ENCODE measurements at regions not wholly inside any gene's neighbourhood (a gene's known extent, or its start where the extent isn't known, plus 50 kb on each side); places are given as distances from the start of the nearest gene placed in this dataset.
A peak's percentile ranks its signal among the peaks of the same experiment; 100 is the strongest.

- CTCF ChIA-PET = interaction anchor here (0.6 kb wide), 1 partner anchor 20 kb away, joined by 4 read pairs; no protein-coding TSS in a partner anchor
- POLR2A ChIA-PET = no interaction called here
- TF ChIP-seq, protein P1, sequence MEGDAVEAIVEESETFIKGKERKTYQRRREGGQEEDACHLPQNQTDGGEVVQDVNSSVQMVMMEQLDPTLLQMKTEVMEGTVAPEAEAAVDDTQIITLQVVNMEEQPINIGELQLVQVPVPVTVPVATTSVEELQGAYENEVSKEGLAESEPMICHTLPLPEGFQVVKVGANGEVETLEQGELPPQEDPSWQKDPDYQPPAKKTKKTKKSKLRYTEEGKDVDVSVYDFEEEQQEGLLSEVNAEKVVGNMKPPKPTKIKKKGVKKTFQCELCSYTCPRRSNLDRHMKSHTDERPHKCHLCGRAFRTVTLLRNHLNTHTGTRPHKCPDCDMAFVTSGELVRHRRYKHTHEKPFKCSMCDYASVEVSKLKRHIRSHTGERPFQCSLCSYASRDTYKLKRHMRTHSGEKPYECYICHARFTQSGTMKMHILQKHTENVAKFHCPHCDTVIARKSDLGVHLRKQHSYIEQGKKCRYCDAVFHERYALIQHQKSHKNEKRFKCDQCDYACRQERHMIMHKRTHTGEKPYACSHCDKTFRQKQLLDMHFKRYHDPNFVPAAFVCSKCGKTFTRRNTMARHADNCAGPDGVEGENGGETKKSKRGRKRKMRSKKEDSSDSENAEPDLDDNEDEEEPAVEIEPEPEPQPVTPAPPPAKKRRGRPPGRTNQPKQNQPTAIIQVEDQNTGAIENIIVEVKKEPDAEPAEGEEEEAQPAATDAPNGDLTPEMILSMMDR (IDR thresholded peaks at IDR 0.05; ENCODE audit: unreplicated experiment) = no peak
- peak; percentile 24 for DNase-seq (ENCODE audit: unreplicated experiment)
- Mint-ChIP-seq H3K36me3 (ENCODE audit: insufficient read depth, unreplicated experiment) (no peaks in the 10 kb centered on the region), H3K4me1 (ENCODE audit: insufficient read depth, unreplicated experiment) (no peaks in the 10 kb centered on the region), H3K4me3 (ENCODE audit: unreplicated experiment) (no peak overlapping the region), H3K27ac (ENCODE audit: low read depth, unreplicated experiment) (no peak overlapping the region), H3K9me3 (ENCODE audit: unreplicated experiment) (no peaks in the 10 kb centered on the region), H3K27me3 (ENCODE audit: insufficient read depth, unreplicated experiment) (peaks cover 12% of the 10 kb centered on the region)
- intact Hi-C loops (cut with micrococcal nuclease) = no loop called here
- no TSS peak for BruUV-seq (replicated peaks)
Observed at GRCh38 chr10:78165617-78166016, 132.0 kb downstream of the RPS24 start.

DNA sequence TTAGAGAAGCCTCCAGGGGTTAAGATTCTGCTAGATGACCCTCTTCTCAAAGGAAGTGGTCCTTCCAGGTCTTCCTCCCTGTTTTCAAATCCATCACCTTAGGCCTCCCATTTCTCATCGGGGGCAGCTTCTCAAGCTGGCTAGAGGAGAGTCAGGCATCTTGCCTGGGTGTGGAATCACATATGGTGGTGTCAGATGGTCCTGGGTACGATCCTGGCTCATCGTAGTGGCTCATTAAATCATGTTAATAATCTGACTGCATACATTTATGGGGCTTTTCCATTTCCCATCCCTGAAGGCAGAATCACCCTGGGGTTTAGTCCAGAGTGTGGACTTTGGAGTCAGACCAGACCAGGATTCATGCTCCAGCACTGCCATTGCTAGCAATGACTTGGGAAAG is 132.6 kb downstream of the RPS24 start:
- H3K4me3 Mint-ChIP-seq (ENCODE audit: unreplicated experiment) = no peak overlapping the region
- no peak overlapping the region for H3K27ac Mint-ChIP-seq (ENCODE audit: low read depth, unreplicated experiment)
- CTCF ChIA-PET = no interaction called here
- H3K4me1 Mint-ChIP-seq (ENCODE audit: insufficient read depth, unreplicated experiment) = no peaks in the 10 kb centered on the region
- intact Hi-C loops (cut with micrococcal nuclease) = no loop called here
- no peak for DNase-seq (ENCODE audit: unreplicated experiment)
- H3K27me3 Mint-ChIP-seq (ENCODE audit: insufficient read depth, unreplicated experiment) = peaks cover 12% of the 10 kb centered on the region
- BruUV-seq (replicated peaks) = no TSS peak
- TF ChIP-seq, protein P1 (IDR thresholded peaks at IDR 0.05; ENCODE audit: unreplicated experiment) = no peak
- POLR2A ChIA-PET = interaction anchor here (0.6 kb wide), 1 partner anchor 15 kb away, joined by 3 read pairs; no protein-coding TSS in a partner anchor
- H3K36me3 Mint-ChIP-seq (ENCODE audit: insufficient read depth, unreplicated experiment) = no peaks in the 10 kb centered on the region
- no peaks in the 10 kb centered on the region for H3K9me3 Mint-ChIP-seq (ENCODE audit: unreplicated experiment)

DNA sequence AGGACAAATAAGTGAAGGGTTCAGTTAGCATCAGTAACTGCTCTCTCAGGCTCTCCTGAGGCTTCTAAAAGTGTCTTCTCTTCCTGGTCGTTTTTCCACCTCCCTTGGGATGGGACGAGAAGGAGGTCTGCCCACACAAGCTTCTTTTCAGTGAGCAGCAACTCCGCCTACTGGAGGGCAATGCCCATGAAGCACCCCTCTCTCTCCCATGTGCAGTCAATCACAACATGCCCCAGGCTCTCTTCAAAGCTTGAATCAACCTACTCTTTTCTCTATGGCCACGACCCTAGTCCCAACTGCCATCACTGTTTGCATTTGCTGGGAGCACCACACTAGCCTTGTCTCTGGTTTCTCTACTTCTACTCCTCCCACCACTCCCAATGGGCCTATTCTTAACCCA is 135.6 kb downstream of the RPS24 start:
- Mint-ChIP-seq H3K27ac (ENCODE audit: low read depth, unreplicated experiment) (no peak overlapping the region), H3K27me3 (ENCODE audit: insufficient read depth, unreplicated experiment) (peaks cover 18% of the 10 kb centered on the region), H3K4me3 (ENCODE audit: unreplicated experiment) (no peak overlapping the region), H3K4me1 (ENCODE audit: insufficient read depth, unreplicated experiment) (no peaks in the 10 kb centered on the region), H3K36me3 (ENCODE audit: insufficient read depth, unreplicated experiment) (no peaks in the 10 kb centered on the region), H3K9me3 (ENCODE audit: unreplicated experiment) (no peaks in the 10 kb centered on the region)
- CTCF ChIA-PET = no interaction called here
- BruUV-seq (replicated peaks) = no TSS peak
- no peak for DNase-seq (ENCODE audit: unreplicated experiment)
- intact Hi-C loops (cut with micrococcal nuclease) = no loop called here
- POLR2A ChIA-PET = no interaction called here
- TF ChIP-seq, protein P1 (IDR thresholded peaks at IDR 0.05; ENCODE audit: unreplicated experiment) = no peak

GRCh38 chr10:78170026-78170475 is 136.4 kb downstream of the RPS24 start:
- BruUV-seq (replicated peaks) = no TSS peak
- TF ChIP-seq, protein P1 (IDR thresholded peaks at IDR 0.05; ENCODE audit: unreplicated experiment) = no peak
- ChIA-PET POLR2A (no interaction called here), CTCF (no interaction called here)
- no peak overlapping the region for H3K27ac Mint-ChIP-seq (ENCODE audit: low read depth, unreplicated experiment)
- intact Hi-C loops (cut with micrococcal nuclease) = no loop called here
- H3K4me3 Mint-ChIP-seq (ENCODE audit: unreplicated experiment) = no peak overlapping the region
- H3K9me3 Mint-ChIP-seq (ENCODE audit: unreplicated experiment) = no peaks in the 10 kb centered on the region
- no peaks in the 10 kb centered on the region for H3K36me3 Mint-ChIP-seq (ENCODE audit: insufficient read depth, unreplicated experiment)
- peaks cover 26% of the 10 kb centered on the region for H3K27me3 Mint-ChIP-seq (ENCODE audit: insufficient read depth, unreplicated experiment)
- H3K4me1 Mint-ChIP-seq (ENCODE audit: insufficient read depth, unreplicated experiment) = no peaks in the 10 kb centered on the region
- DNase-seq (ENCODE audit: unreplicated experiment) = no peak

Measured in MCF 10A (cell line).